ENCODE measurements at regions not wholly inside any gene's neighbourhood (a gene's known extent, or its start where the extent isn't known, plus 50 kb on each side); places are given as distances from the start of the nearest gene placed in this dataset.
"Not testable (repeated sequence)": the region's sequence is repeated elsewhere in the genome, so short reads cannot be mapped to it uniquely, and the experiment has no call there.

DNA sequence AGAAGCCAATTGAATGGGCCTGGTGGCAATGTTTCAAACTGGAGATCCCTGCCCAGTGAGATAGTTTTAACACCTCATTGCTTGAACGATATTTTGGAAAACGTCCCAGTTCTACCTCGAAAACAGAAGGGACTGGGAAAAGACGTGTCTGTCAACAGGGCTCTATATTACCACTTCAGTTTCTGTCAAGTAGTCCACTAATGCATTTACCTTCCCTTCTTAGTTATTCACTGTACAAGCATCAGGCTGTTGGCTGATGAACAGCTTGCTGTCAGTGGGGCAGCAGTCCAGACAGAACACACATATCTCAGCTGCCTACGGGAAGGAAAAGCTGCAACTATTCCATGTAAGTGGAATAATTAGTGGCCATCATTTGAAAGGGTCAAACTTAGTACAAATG lies 794.7 kb upstream of the GBE1 start:
- Histone ChIP-seq H3K27ac (ENCODE audit: low read length) (no peak overlapping the region), H3K27me3 (ENCODE audit: control insufficient read depth, insufficient read depth, low read length) (no peaks in the 10 kb centered on the region), H3K36me3 (ENCODE audit: control insufficient read depth, insufficient read depth, low read length) (no peaks in the 10 kb centered on the region), H3K4me1 (ENCODE audit: control insufficient read depth, insufficient read depth, low read length) (no peaks in the 10 kb centered on the region), H3K4me3 (ENCODE audit: low read length) (no peak overlapping the region), H3K9me3 (ENCODE audit: control insufficient read depth, low read depth, low read length) (no peaks in the 10 kb centered on the region)
- 80% methylated on average over 1 of the region's 5 CpGs for WGBS (ENCODE audit: insufficient coverage, low lambda C conversion rate)
- no peak for DNase-seq

- not testable (repeated sequence) for H3K4me3 ChIP-seq (ENCODE audit: low read length); DNase-seq; H3K9me3 ChIP-seq (ENCODE audit: control insufficient read depth, low read depth, low read length); H3K36me3 ChIP-seq (ENCODE audit: control insufficient read depth, insufficient read depth, low read length); H3K27me3 ChIP-seq (ENCODE audit: control insufficient read depth, insufficient read depth, low read length); H3K4me1 ChIP-seq (ENCODE audit: control insufficient read depth, insufficient read depth, low read length); H3K27ac ChIP-seq (ENCODE audit: low read length)
- WGBS (ENCODE audit: insufficient coverage, low lambda C conversion rate): 100% methylated on average over 1 of the region's 2 CpGs
Measured at GRCh38 chr3:82542556-82542955, 781.1 kb upstream of the GBE1 start.

GRCh38 chr3:82521657-82522056 lies 760.2 kb upstream of the GBE1 start:
- no peaks in the 10 kb centered on the region for H3K9me3 ChIP-seq (ENCODE audit: control insufficient read depth, low read depth, low read length)
- H3K4me1 ChIP-seq (ENCODE audit: control insufficient read depth, insufficient read depth, low read length): no peaks in the 10 kb centered on the region
- H3K4me3 ChIP-seq (ENCODE audit: low read length): no peak overlapping the region
- whole genome bisulfite sequencing (ENCODE audit: insufficient coverage, low lambda C conversion rate): 89% methylated on average over 1 of the region's 1 CpG
- H3K27ac ChIP-seq (ENCODE audit: low read length): no peak overlapping the region
- no peaks in the 10 kb centered on the region for H3K36me3 ChIP-seq (ENCODE audit: control insufficient read depth, insufficient read depth, low read length)
- no peak for DNase-seq
- H3K27me3 ChIP-seq (ENCODE audit: control insufficient read depth, insufficient read depth, low read length): no peaks in the 10 kb centered on the region

DNA sequence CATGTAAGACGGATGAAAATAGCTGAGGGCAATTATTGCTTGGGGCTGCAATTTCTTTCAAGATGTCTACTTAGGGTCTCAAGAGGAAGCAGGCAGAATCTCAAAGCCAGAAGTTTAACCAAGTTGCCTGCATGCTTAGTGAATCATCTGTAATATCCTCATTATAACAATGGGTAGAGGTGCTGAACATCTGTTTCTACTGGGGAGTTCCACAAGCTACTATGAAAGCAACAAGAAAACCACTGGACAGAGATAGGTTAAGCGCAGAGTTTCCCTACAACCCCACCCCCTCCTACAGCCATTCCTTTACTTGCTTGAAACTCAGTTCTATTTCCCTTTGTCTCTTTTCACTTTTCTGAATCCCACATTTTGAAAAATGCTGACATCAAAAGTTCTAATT lies 759.4 kb upstream of the GBE1 start:
- Histone ChIP-seq H3K36me3 (ENCODE audit: control insufficient read depth, insufficient read depth, low read length) (no peaks in the 10 kb centered on the region), H3K27me3 (ENCODE audit: control insufficient read depth, insufficient read depth, low read length) (no peaks in the 10 kb centered on the region), H3K9me3 (ENCODE audit: control insufficient read depth, low read depth, low read length) (no peaks in the 10 kb centered on the region), H3K27ac (ENCODE audit: low read length) (no peak overlapping the region), H3K4me3 (ENCODE audit: low read length) (no peak overlapping the region), H3K4me1 (ENCODE audit: control insufficient read depth, insufficient read depth, low read length) (no peaks in the 10 kb centered on the region)
- no peak for DNase-seq
- 40% methylated on average over 1 of the region's 2 CpGs for WGBS (ENCODE audit: insufficient coverage, low lambda C conversion rate)

DNA sequence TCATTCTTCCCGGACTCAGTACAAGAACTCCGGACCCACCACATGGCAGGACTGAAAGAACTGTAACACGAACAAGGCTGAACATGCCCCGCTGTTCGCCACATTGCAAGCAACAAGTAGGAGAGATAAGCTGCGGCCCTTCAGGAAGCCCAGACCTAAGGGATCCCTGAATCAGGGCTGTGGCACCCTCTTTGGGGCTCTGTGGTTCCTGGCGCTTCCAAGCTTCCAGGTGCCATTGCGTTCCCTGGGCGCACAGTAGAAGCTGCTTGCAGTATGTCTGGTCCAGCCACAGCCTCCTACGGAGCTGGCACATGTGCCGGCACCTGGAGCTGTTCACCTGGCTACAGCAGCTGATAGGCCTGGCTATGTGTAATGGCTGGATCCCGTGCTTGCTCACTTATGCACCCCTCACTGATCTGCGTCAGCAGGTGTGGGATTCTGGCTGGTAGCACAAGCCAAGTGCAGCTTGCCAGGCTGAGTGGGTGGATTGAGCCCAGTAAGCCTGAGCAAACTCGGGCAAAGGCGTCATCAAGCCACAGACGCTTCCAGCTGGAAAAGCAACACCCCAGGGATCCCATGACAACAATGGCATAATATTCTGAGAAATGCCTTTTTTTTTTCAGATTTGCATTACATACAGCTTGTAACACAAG lies 748.6 kb upstream of the GBE1 start:
- Histone ChIP-seq H3K4me3 (ENCODE audit: low read length) (no peak overlapping the region), H3K4me1 (ENCODE audit: control insufficient read depth, insufficient read depth, low read length) (no peaks in the 10 kb centered on the region), H3K27me3 (ENCODE audit: control insufficient read depth, insufficient read depth, low read length) (no peaks in the 10 kb centered on the region), H3K27ac (ENCODE audit: low read length) (no peak overlapping the region), H3K9me3 (ENCODE audit: control insufficient read depth, low read depth, low read length) (peaks cover 14% of the 10 kb centered on the region), H3K36me3 (ENCODE audit: control insufficient read depth, insufficient read depth, low read length) (no peaks in the 10 kb centered on the region)
- DNase-seq: no peak
- WGBS (ENCODE audit: insufficient coverage, low lambda C conversion rate): no CpG with 5 or more reads among the region's 16 CpGs

- no peak overlapping the region for H3K4me3 ChIP-seq (ENCODE audit: low read length)
- H3K4me1 ChIP-seq (ENCODE audit: control insufficient read depth, insufficient read depth, low read length): no peaks in the 10 kb centered on the region
- no peak overlapping the region for H3K27ac ChIP-seq (ENCODE audit: low read length)
- no peak for DNase-seq
- H3K9me3 ChIP-seq (ENCODE audit: control insufficient read depth, low read depth, low read length): peaks cover 16% of the 10 kb centered on the region
- H3K36me3 ChIP-seq (ENCODE audit: control insufficient read depth, insufficient read depth, low read length): no peaks in the 10 kb centered on the region
- WGBS (ENCODE audit: insufficient coverage, low lambda C conversion rate): no CpG with 5 or more reads among the region's 9 CpGs
- no peaks in the 10 kb centered on the region for H3K27me3 ChIP-seq (ENCODE audit: control insufficient read depth, insufficient read depth, low read length)
Measured at GRCh38 chr3:82509106-82509842, 747.8 kb upstream of the GBE1 start.

DNA sequence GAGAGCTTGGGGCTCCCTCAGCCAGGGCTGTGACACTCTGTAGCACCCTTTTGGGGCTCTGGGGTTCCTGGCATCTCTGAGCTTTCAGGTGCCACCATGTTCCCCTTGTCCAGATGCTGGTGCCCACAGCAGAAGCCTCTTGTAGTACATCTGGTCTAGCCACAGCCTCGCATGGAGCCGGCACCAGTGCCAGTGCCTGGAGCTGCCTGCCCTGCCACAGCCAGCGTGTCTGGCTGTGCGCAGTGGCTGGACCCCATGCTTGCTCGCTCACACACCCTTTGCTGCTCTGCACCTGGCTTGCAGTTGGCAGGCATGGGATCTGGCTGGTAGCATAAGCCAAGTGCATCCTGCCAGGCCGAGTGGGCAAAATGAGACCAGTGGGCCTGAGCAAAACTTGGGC lies 744.8 kb upstream of the GBE1 start:
- Histone ChIP-seq H3K27ac (ENCODE audit: low read length) (no peak overlapping the region), H3K27me3 (ENCODE audit: control insufficient read depth, insufficient read depth, low read length) (no peaks in the 10 kb centered on the region), H3K36me3 (ENCODE audit: control insufficient read depth, insufficient read depth, low read length) (no peaks in the 10 kb centered on the region), H3K9me3 (ENCODE audit: control insufficient read depth, low read depth, low read length) (peaks cover 16% of the 10 kb centered on the region), H3K4me3 (ENCODE audit: low read length) (no peak overlapping the region), H3K4me1 (ENCODE audit: control insufficient read depth, insufficient read depth, low read length) (no peaks in the 10 kb centered on the region)
- WGBS (ENCODE audit: insufficient coverage, low lambda C conversion rate): no CpG with 5 or more reads among the region's 6 CpGs
- no peak for DNase-seq

- Histone ChIP-seq H3K27ac (ENCODE audit: low read length) (no peak overlapping the region), H3K36me3 (ENCODE audit: control insufficient read depth, insufficient read depth, low read length) (no peaks in the 10 kb centered on the region), H3K27me3 (ENCODE audit: control insufficient read depth, insufficient read depth, low read length) (no peaks in the 10 kb centered on the region), H3K4me1 (ENCODE audit: control insufficient read depth, insufficient read depth, low read length) (no peaks in the 10 kb centered on the region), H3K4me3 (ENCODE audit: low read length) (no peak overlapping the region), H3K9me3 (ENCODE audit: control insufficient read depth, low read depth, low read length) (peaks cover 16% of the 10 kb centered on the region)
- DNase-seq: no peak
- no CpG with 5 or more reads among the region's 17 CpGs for WGBS (ENCODE audit: insufficient coverage, low lambda C conversion rate)
Measured at GRCh38 chr3:82505079-82505756, 743.8 kb upstream of the GBE1 start.

GRCh38 chr3:82498186-82498585 lies 736.7 kb upstream of the GBE1 start:
- no peaks in the 10 kb centered on the region for H3K27me3 ChIP-seq (ENCODE audit: control insufficient read depth, insufficient read depth, low read length)
- no peak for DNase-seq
- H3K4me3 ChIP-seq (ENCODE audit: low read length): no peak overlapping the region
- no CpG with 5 or more reads among the region's 11 CpGs for WGBS (ENCODE audit: insufficient coverage, low lambda C conversion rate)
- peaks cover 2% of the 10 kb centered on the region for H3K9me3 ChIP-seq (ENCODE audit: control insufficient read depth, low read depth, low read length)
- H3K36me3 ChIP-seq (ENCODE audit: control insufficient read depth, insufficient read depth, low read length): no peaks in the 10 kb centered on the region
- H3K4me1 ChIP-seq (ENCODE audit: control insufficient read depth, insufficient read depth, low read length): no peaks in the 10 kb centered on the region
- H3K27ac ChIP-seq (ENCODE audit: low read length): no peak overlapping the region

DNA sequence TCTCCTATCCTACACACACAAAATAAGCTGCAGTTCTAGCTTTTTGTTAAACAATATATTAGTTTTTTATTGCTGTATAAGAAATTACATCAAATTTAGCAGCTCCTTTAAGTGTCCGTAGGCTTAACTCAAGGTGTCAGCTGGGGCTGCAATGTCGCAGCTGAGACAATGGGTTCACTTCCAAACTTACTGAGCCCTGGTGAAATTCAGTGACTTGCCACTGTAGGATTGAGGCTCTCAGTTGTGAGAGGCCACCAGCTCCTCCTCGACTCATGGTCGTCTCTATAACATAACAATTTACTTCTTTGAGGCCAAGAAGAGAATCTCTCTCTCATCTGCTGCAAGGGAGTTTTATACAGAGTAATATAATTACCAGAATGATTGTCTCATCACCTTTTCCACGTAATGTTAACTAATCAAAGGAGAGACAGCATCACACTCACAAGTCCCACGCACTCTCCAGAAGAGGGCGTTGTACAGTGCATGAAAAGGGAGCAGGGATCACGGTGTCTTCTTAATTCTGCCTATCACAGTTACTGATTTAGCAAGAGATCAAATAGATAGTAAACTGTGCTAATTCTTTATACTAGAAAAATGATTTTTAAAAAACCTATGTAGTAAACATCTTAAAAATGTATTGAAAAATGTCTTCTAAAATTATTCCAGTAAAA lies 735.6 kb upstream of the GBE1 start:
- 100% methylated on average over 1 of the region's 8 CpGs for whole genome bisulfite sequencing (ENCODE audit: insufficient coverage, low lambda C conversion rate)
- H3K4me3 ChIP-seq (ENCODE audit: low read length): no peak overlapping the region
- DNase-seq: no peak

More for the DNA sequence above, 735.6 kb upstream of the GBE1 start:
- Histone ChIP-seq H3K36me3 (ENCODE audit: control insufficient read depth, insufficient read depth, low read length) (no peaks in the 10 kb centered on the region), H3K27ac (ENCODE audit: low read length) (no peak overlapping the region), H3K9me3 (ENCODE audit: control insufficient read depth, low read depth, low read length) (peaks cover 2% of the 10 kb centered on the region), H3K27me3 (ENCODE audit: control insufficient read depth, insufficient read depth, low read length) (no peaks in the 10 kb centered on the region), H3K4me1 (ENCODE audit: control insufficient read depth, insufficient read depth, low read length) (no peaks in the 10 kb centered on the region)

All from large intestine (tissue), 3 donors.